Activated CD4-positive, alpha-beta T cell treated with anti-CD3 and anti-CD28 coated beads, Interleukin-2, amount 50 U/mL, for 16 hours (primary cell): ENCODE measurements at regions not wholly inside any gene's neighbourhood (a gene's known extent, or its start where the extent isn't known, plus 50 kb on each side); places are given as distances from the start of the nearest gene placed in this dataset.

Experiments
- DNase-seq: peaks from one replicate; pipeline ENCODE4 v3.0.0-alpha.2; 2020

DNA sequence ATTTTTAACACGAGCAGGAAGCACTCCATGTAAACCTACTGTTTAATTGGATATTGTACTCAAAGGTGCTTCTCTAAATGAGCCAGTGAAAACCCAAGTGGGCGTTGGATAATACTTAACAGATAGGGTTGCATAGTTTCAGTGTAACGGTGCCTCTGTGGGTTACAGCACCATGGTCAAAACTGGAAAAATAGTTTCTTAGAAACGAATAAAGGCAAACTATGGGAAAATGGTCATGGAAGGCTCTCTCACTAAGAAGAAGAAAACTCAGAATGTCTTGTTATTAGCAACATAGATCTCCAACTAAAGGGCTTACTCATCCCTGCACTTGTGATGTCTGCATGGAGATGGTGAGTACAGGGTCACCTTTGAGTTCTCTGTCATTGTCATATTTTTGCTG lies 59.1 kb upstream of the NEDD9 start:
- peak; percentile 61 for DNase-seq

GRCh38 chr6:11290027-11290426 lies 57.6 kb upstream of the NEDD9 start:
- DNase-seq: no peak

DNA sequence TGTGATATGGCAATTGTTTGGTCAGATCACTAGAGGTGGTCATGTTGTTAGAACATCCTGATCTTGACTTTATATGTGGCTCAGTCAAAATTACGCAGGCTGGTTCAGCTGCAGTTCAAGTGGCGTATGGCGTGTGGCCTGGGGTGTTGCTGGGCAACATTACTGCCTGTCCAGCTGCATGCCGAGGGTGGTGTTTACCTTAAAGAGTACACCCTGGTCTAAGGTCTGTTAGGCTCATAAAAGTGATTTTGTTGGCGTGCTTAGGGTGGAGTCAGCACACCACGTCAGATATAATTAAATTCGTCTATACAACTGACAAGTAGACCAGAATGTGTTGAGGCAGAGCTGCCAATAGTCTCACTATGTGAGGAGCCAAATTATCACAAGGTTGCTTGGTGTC lies 55.6 kb upstream of the NEDD9 start:
- no peak for DNase-seq

GRCh38 chr6:11284996-11285395 lies 52.5 kb upstream of the NEDD9 start:
- DNase-seq: no peak

DNA sequence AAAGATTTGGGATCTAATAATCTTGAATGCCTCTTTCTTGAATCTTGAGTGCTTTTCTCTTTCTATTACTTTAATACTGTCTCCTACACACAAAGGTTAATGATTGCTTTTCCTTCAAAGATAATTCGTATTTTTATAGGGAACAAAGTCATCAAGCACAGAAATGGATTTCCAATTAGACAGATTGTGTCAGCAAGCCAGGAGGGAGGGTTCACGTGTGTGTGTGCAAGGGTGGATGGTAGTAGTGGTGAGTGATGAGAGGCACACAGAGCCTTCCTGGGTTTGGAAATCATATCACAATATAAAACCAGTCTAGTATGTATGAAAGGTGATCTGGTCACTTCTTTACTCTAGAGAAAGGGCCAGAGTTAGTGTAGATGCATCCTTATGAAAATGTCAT lies 51.2 kb upstream of the NEDD9 start:
- no peak for DNase-seq

- no peak for DNase-seq
Measured at GRCh38 chr6:11282875-11283274, 50.4 kb upstream of the NEDD9 start.
